Right cardiac atrium (tissue), 5 donors: ENCODE measurements at regions not wholly inside any gene's neighbourhood (a gene's known extent, or its start where the extent isn't known, plus 50 kb on each side); places are given as distances from the start of the nearest gene placed in this dataset.

Experiments
- ATAC-seq, 2 donors: fragments of 200-7000 bp; cut with Tn5 transposase; one replicate each; pipeline versions ENCODE4 v1.8.0 to v1.9.1; 2020; ENCODE audit warnings: moderate library complexity in 2 of 2, mild to moderate bottlenecking in 1 of 2
- DNase-seq, 3 donors: peaks; one replicate each; pipeline ENCODE4 v3.0.0-alpha.2; 2020
- H3K27ac ChIP-seq: one replicate; pipeline ENCODE4 v1.5.1; 2013; ENCODE audit warnings: mild to moderate bottlenecking, low read length, control low read depth, moderate library complexity
- H3K27me3 ChIP-seq: one replicate; pipeline ENCODE4 v1.6.1; 2013; ENCODE audit not compliant: control insufficient read depth, insufficient read depth
- H3K4me1 ChIP-seq: one replicate; pipeline ENCODE4 v1.6.1; 2013; ENCODE audit warnings: low read length; ENCODE audit not compliant: control insufficient read depth, insufficient read depth
- H3K4me3 ChIP-seq: one replicate; pipeline ENCODE4 v1.5.1; 2013; ENCODE audit warnings: low read length, control low read depth
- H3K9me3 ChIP-seq: one replicate; pipeline ENCODE4 v1.6.1; 2013; ENCODE audit warnings: low read length; ENCODE audit not compliant: control insufficient read depth
- WGBS: extraction: QIAGEN DNeasy Blood & Tissue Kit; methylation state at CpG from one replicate; pipeline ENCODE4 v1.1.7; 2013; 5-methylcytosine and 5-hydroxymethylcytosine counted together
- intact Hi-C, 4 donors: fragments of 100-400 bp; cut with DNase I; formaldehyde crosslinking; loops; one replicate each; pipeline versions ENCODE4 v1.11.0 to v1.14.0; 2022 to 2023
- donor health status: healthy with polysubstance abuse.
- donor health status: DM: no; HTN: yes; CAD: no.
- donor health status: DM: no; HTN: no; CAD: no.
- donor health status: DM: no; HTN: yes; CAD: no; lungs with severe emphysema.
- donor health status: DM: yes; HTN: yes; CAD: no.

DNA sequence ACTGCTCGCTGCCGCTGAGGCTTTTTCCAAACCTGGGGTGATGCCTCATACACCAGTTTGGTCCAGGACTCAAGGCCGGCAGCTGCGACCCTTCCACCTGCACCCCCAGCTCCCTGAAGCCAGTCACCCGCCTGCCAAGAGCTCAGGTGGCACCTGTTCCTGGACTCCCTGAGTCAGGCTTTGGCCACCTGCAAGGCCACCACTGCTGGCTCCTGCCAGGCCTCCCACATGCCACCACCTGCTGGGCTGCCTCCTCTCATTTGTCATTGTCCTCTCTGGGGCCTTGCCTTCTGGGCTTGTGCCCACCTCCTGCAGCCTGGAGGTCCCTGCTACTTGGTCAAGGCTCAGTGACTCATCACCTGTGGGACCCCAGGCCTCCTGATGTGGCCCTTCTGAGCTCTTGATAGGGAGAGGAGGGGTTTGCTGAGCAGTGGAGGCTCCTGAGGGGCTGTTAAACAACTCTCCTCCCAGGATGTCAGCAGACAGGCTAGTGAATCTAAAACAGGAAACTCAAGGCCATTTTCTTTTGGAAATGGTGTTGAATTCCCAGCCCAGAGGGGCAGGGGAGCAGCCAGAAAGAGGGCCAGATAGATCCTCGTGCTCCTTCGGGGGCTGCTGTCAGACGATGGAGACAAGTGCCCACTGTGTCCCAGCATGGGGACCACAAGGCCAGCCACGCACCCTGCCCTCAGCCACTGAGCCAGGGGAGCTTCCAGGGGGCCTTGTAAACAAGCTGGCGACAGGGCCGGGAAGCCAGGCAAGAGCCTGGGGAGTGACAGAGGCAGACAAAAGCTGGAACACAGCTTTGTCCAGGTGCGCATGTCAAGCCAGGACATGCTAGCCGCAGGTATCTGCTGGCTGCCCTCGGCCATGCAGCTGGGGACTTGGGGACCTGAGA, 416.8 kb downstream of the LRATD1 start:
- no peak overlapping the region for H3K4me3 ChIP-seq
- intact Hi-C loops = no loop called here
- 84% methylated on average over 14 of the region's 14 CpGs for WGBS
- no peaks in the 10 kb centered on the region for H3K27me3 ChIP-seq
- no peaks in the 10 kb centered on the region for H3K9me3 ChIP-seq
- ATAC-seq (no peak), DNase-seq (no peak)
- no peaks in the 10 kb centered on the region for H3K4me1 ChIP-seq
- no peak overlapping the region for H3K27ac ChIP-seq

DNA sequence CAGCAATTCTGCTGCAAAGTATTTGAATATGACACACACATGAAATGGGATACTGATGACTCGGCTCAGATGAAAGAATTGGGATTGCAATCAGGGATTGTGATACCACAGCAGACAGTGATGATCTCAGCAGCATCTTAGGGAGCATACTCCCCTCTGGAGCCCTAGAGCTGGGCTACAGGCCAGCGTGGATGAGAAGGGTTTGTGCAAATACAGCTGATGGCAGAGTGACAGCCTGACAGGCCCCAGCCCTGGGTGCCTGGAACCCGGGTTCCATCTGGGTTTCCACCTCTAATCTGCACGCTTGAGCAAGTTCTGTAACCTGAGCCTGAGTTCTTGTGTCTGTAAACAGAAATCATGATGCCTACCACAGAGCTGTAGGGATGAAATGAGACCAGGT, 418.0 kb downstream of the LRATD1 start:
- DNase-seq (no peak), ATAC-seq (no peak)
- no peak overlapping the region for H3K4me3 ChIP-seq
- 44% methylated on average over 4 of the region's 4 CpGs for WGBS
- intact Hi-C loops = no loop called here
- H3K4me1 ChIP-seq = no peaks in the 10 kb centered on the region
- no peaks in the 10 kb centered on the region for H3K27me3 ChIP-seq
- H3K27ac ChIP-seq = no peak overlapping the region
- H3K9me3 ChIP-seq = no peaks in the 10 kb centered on the region

DNA sequence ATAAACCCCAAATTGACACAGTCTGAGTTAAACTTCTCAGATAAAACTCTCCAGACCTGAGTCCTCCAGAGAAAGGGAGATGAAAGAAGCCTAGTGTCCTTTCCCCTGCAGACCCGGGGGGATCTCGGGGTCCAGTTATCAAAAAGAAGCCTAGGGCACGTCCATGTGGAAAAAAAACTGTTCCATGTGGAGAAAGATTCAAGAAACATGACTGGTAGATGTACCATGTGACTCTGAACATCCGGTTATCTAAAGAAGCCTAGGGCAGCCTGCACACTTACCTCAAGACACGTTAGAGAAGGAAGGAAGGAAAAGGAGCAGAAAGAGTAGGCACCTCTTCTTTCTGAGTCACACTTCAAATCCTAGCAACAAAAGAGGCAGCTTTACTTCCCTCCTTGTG, 421.0 kb downstream of the LRATD1 start:
- Histone ChIP-seq H3K27ac (no peak overlapping the region), H3K4me3 (no peak overlapping the region), H3K9me3 (no peaks in the 10 kb centered on the region), H3K27me3 (no peaks in the 10 kb centered on the region), H3K4me1 (no peaks in the 10 kb centered on the region)
- ATAC-seq (no peak), DNase-seq (no peak)
- WGBS = 73% methylated on average over 5 of the region's 5 CpGs
- intact Hi-C loops = no loop called here

DNA sequence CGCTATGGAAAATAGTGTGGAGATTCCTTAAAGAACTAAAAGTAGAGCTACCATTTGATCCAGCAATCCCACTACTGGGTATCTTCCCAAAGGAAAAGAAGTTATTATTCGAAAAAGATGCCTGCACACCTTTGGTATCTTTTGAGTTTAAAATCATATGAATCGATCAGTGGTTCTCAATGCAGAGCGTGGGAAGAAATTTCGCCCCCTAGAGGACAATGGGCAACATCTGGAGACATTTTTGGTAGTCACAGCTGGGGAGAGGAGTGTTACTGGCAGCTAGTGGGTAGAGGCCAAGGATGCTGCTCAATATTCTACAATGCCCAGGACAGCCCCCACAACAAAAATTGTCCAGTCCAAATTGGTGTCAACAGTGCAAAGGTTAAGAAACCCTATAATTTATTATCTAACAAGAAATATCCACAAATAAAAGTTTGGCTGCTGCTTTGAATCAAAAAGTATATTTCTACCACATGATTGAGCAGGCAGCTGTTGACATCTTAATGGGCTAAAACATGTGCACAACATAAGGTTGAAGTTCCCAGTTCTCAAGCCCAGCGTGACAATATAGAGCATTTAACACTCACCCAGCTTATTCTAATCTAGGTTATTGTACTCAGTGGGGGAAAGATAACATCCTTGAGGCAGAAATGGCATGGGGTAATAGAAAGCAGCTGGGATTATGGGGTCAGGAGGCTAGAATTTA, 425.7 kb downstream of the LRATD1 start:
- ATAC-seq = no peak

DNA sequence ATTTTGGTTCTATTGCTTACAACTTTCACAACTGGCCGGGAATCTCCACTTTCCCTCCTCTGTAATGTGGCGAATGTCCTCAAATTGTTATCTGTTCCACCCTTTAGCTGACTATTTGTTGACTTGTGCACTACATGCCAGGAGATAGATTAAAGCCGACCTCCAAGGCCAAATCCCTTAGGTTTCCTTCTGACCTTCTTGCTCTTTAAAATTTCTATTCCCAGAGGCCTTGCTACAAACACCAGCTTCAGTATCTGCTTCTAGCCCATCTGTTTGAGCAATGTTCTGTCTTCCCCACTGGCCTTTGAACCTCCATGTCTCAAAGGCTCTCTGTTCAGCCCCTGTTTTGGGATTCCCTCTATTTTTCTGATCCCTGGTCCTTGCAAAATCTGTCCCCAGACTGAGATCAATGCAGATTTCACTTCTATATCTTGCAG, 426.2 kb downstream of the LRATD1 start:
- WGBS = 50% methylated on average over 3 of the region's 3 CpGs
- Histone ChIP-seq H3K27ac (no peak overlapping the region), H3K9me3 (no peaks in the 10 kb centered on the region), H3K27me3 (no peaks in the 10 kb centered on the region), H3K4me1 (no peaks in the 10 kb centered on the region), H3K4me3 (no peak overlapping the region)
- intact Hi-C loops = no loop called here
- ATAC-seq (no peak), DNase-seq (no peak)

More for the DNA sequence above, 425.7 kb downstream of the LRATD1 start:
- Histone ChIP-seq H3K27me3 (no peaks in the 10 kb centered on the region), H3K4me3 (no peak overlapping the region), H3K9me3 (no peaks in the 10 kb centered on the region), H3K27ac (no peak overlapping the region), H3K4me1 (no peaks in the 10 kb centered on the region)
- intact Hi-C loops = no loop called here
- WGBS = 63% methylated on average over 6 of the region's 6 CpGs
- DNase-seq = no peak

DNA sequence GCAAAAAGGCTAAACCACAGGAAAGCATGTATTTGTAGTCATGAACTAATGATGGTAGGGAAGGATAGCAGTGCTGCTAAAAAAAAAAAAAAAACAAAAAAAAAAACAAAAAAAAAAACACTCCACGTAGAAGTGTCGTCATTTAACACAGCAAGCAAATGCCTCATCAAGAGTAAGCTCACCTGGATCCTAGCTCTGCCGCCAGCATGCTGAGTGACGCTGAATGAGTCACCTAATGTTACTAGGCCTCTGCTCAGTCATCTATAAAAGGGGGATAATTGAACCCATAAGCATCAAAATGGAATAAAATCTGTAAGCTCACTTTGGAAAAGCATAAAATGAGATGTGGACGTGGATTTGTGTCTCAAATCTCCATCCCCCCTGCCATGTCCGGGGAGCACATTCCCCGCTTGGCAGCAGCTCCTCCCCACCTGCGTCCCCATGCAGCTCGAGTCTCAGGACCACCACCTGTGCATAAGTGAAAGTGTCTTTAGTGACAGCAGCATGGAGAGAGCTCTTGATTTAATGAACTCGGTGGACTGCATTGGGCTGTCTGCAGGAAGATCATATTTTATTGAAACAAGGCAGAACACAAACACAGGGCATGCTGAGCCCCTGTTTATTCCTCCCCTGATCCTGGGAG, 427.5 kb downstream of the LRATD1 start:
- H3K4me3 ChIP-seq = no peak overlapping the region
- H3K27ac ChIP-seq = no peak overlapping the region
- intact Hi-C loops = no loop called here
- no peak for DNase-seq
- H3K4me1 ChIP-seq = no peaks in the 10 kb centered on the region
- ATAC-seq = no peak
- no peaks in the 10 kb centered on the region for H3K9me3 ChIP-seq
- H3K27me3 ChIP-seq = no peaks in the 10 kb centered on the region
- WGBS = 69% methylated on average over 10 of the region's 10 CpGs

DNA sequence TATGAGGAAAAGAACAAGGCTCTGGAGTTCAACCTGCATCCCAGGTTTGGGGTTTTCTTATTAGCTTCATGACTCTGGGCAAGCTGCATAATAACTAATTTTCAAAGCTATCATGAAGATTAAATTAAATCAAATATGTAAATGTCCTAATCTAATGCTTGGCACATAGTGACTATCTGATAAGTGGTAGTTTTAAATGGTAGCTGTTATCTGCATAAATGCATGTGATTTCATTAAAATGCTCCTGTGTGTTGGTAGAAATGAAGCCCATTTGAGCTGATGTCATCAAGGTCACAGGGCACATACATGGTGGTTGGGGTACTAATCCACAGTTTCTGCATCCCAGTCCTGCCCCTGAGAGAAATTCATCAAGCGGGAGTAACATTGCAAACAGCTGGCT, 428.8 kb downstream of the LRATD1 start:
- WGBS = 72% methylated on average over 1 of the region's 1 CpG
- no peak for DNase-seq
- no peaks in the 10 kb centered on the region for H3K9me3 ChIP-seq
- H3K4me3 ChIP-seq = no peak overlapping the region
- intact Hi-C loops = no loop called here
- H3K27me3 ChIP-seq = no peaks in the 10 kb centered on the region
- no peaks in the 10 kb centered on the region for H3K4me1 ChIP-seq
- ATAC-seq = no peak
- no peak overlapping the region for H3K27ac ChIP-seq

DNA sequence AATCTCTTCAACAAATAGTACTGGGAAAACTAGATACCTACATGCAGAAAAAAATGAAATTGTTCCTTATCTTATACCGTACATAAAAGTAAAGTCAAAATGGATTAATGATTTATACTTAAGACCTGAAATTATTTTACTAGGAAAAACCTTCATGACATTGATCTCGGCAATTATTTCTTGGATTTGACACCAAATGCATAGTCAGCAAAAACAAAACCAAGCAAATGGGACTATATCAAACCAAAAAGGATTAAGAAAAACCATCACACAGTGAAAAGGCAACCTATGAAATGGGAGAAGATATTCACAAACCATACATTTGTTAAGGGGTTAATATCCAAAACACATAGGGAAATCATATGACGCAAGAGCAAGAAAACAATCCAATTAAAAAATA, 433.6 kb downstream of the LRATD1 start:
- 90% methylated on average over 3 of the region's 3 CpGs for WGBS
- DNase-seq (no peak), ATAC-seq (no peak)
- intact Hi-C loops = no loop called here
- Histone ChIP-seq H3K4me3 (no peak overlapping the region), H3K27me3 (no peaks in the 10 kb centered on the region), H3K9me3 (no peaks in the 10 kb centered on the region), H3K27ac (no peak overlapping the region), H3K4me1 (no peaks in the 10 kb centered on the region)

DNA sequence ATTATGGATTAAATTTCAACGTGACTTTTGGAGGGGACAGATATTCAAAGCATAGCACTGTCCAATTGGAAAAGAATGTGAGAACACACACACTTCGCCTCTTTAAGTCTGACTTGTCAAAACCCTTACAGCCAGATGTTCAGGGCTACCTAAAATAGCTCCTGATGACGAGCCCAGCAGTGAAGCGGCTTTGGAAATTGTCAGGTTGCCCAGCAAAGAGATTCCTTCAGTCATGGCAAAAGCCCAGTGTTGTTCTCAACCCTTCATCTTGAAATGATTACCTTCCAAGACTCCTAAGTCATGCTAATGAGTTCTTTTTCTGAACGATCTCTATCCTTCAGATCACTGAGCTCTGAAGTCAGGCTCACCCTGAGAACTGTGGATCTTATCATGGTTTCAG, 436.6 kb downstream of the LRATD1 start:
- WGBS = 32% methylated on average over 5 of the region's 5 CpGs

DNA sequence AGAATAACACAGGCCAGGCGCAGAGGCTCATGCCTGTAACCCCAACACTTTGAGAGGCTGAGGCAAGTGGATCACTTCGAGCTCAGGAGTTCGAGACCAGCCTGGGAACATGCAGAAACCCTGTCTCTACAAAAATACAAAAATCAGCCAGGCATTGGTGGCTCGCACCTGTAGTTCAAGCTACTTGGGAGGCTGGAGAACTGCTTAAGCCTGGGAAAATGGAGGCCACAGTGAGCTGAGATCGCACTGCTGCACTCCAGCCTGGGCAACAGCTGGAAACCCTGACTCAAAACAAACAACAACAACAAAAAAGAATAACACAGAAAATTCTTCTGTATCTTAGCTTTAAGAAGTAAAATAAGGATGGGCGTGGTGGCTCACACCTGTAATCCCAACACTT, 440.3 kb downstream of the LRATD1 start:
- no peaks in the 10 kb centered on the region for H3K4me1 ChIP-seq
- DNase-seq (no peak), ATAC-seq (no peak)
- intact Hi-C loops = no loop called here
- WGBS = 90% methylated on average over 6 of the region's 6 CpGs
- H3K27me3 ChIP-seq = no peaks in the 10 kb centered on the region
- no peak overlapping the region for H3K27ac ChIP-seq
- no peaks in the 10 kb centered on the region for H3K9me3 ChIP-seq
- H3K4me3 ChIP-seq = no peak overlapping the region

More for the DNA sequence above, 436.6 kb downstream of the LRATD1 start:
- no peak for DNase-seq
- no peaks in the 10 kb centered on the region for H3K9me3 ChIP-seq
- intact Hi-C loops = no loop called here
- no peak overlapping the region for H3K4me3 ChIP-seq
- no peaks in the 10 kb centered on the region for H3K4me1 ChIP-seq
- peak in 1 of 2 donors; percentile 41 for ATAC-seq
- H3K27ac ChIP-seq = no peak overlapping the region
- no peaks in the 10 kb centered on the region for H3K27me3 ChIP-seq

DNA sequence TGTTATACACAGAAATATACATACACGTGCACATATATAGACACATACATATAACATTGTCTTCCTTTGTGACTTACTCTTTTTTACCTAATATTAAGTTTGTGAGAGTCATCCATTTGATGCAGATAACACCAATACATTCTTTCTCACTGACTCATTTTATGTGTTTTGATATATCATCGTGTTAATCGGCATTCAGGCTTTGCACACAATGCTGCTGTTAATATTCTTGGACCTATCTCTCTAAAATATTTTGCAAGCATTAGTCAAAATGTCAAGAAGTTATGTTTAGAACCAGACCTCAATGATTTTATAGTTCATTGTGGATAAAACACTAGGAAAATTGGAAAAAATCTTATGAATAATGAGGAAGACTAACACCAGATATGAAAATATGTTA, 441.1 kb downstream of the LRATD1 start:
- intact Hi-C loops = no loop called here
- no peaks in the 10 kb centered on the region for H3K27me3 ChIP-seq
- WGBS = 61% methylated on average over 3 of the region's 3 CpGs
- DNase-seq = no peak
- H3K9me3 ChIP-seq = no peaks in the 10 kb centered on the region
- no peak overlapping the region for H3K4me3 ChIP-seq
- ATAC-seq = no peak
- no peaks in the 10 kb centered on the region for H3K4me1 ChIP-seq
- H3K27ac ChIP-seq = no peak overlapping the region
